SK-N-MC (cell line): ENCODE measurements at regions not wholly inside any gene's neighbourhood (a gene's known extent, or its start where the extent isn't known, plus 50 kb on each side); places are given as distances from the start of the nearest gene placed in this dataset.
"Not testable (repeated sequence)": the region's sequence is repeated elsewhere in the genome, so short reads cannot be mapped to it uniquely, and the experiment has no call there.

Source experiments
- DNase-seq: peaks from one replicate; pipeline ENCODE4 v3.0.0-alpha.2; 2011; ENCODE audit warnings: low read depth, low spot score
- H3K27ac ChIP-seq: fragments of 200-600 bp; sonication (generic); 2 replicates; pipeline ENCODE4 v1.5.1; 2016; ENCODE audit warnings: mixed run types
- H3K36me3 ChIP-seq: fragments of 200-600 bp; sonication (generic); 2 replicates; pipeline ENCODE4 v1.6.1; 2017; ENCODE audit warnings: antibody characterized with exemption, low read length, mixed read lengths; ENCODE audit not compliant: insufficient read depth
- H3K4me3 ChIP-seq: fragments of 200-600 bp; sonication (generic); 2 replicates; pipeline ENCODE4 v1.5.1; 2016
- H3K9ac ChIP-seq: fragments of 200-600 bp; sonication (generic); 2 replicates; pipeline ENCODE4 v1.8.0; 2017; ENCODE audit warnings: mixed run types, mixed read lengths; ENCODE audit not compliant: insufficient read length
- H3K9me3 ChIP-seq: fragments of 200-600 bp; sonication (generic); 2 replicates; pipeline ENCODE4 v1.6.1; 2017; ENCODE audit warnings: low read depth, mild to moderate bottlenecking, antibody characterized with exemption, low read length, moderate library complexity, mixed read lengths
- EZH2 ChIP-seq: fragments of 200-600 bp; sonication (generic); IDR thresholded peaks from one replicate; pipeline ENCODE4 v1.6.1; 2017; ENCODE audit warnings: antibody characterized with exemption
- FOXP2 ChIP-seq: optimal IDR thresholded peaks from 2 replicates; pipeline ENCODE3; 2011; ENCODE audit warnings: mild to moderate bottlenecking, moderate library complexity; ENCODE audit not compliant: insufficient read depth; ENCODE audit errors: extremely low read length, control extremely low read depth
- POLR2AphosphoS5 ChIP-seq: IDR thresholded peaks from 2 replicates; pipeline ENCODE4 v1.6.1; 2012; ENCODE audit warnings: mild to moderate bottlenecking, low read depth, low read length, borderline replicate concordance

DNA sequence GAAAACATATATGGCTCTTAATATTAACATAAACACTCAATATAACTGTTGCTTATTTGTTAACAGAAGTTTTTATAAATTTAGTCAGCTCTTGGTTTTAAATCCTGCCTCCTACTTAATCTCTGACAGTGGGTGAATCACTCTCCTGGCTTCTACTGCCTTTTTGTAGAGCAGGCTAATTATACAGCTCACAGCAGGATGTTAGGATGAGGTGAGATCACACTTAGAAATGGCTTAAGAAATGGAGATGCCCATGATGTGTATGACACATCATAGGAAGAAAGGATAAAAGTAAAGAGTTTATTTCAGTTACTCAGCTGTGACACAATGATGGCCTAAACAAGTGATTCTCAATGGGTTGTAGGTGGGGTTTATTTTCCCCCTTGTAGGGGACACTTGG, 345.6 kb downstream of the SPRY2 start:
- Histone ChIP-seq H3K4me3 (no peak overlapping the region), H3K36me3 (no peaks in the 10 kb centered on the region), H3K27ac (no peak overlapping the region), H3K9ac (no peak overlapping the region), H3K9me3 (no peaks in the 10 kb centered on the region)
- TF ChIP-seq EZH2 (no peak), POLR2AphosphoS5 (no peak), FOXP2 (no peak)
- no peak for DNase-seq

DNA sequence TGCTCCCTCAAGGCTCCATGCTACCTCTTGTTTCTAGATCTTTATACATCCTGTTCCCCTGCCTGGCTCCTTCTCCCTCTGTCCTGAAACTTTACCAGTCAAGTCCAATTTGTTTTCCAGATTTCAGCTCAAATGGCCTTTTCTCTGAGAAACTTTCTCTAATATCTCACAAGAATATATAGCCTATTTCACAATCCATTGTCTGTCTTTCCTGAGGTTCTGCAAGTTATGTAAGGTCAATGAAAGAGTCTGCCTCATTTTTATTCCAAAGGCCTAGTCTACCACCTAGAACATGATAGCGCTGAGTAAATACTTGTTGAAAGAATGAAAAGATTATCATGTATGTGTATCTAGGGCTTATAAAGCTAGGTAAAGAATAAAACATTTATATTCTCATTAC, 348.8 kb downstream of the SPRY2 start:
- Histone ChIP-seq H3K4me3 (no peak overlapping the region), H3K27ac (no peak overlapping the region), H3K9ac (no peak overlapping the region), H3K9me3 (no peaks in the 10 kb centered on the region), H3K36me3 (no peaks in the 10 kb centered on the region)
- no peak for DNase-seq
- TF ChIP-seq FOXP2, result no peak
- no peak for TF ChIP-seq EZH2

DNA sequence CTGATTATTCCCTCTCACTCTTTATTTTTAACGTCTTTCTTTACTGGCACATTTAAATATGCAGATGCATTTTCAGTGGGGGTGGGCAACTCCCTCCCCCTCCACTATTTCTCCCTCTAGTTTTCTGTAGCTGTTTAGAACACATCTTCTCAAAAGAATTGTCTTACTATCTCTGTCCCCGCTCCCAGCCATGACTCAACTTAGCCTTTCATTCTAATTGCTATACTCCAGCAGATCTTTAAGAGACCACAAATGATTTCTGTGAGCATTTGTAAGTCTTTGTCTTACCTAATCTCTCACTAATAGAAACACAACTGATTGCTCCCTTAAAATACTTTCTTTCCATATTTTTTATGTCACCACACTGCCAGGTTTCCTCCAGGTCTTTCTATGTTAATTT, 350.9 kb downstream of the SPRY2 start:
- H3K9ac ChIP-seq, result no peak overlapping the region
- no peak overlapping the region for H3K4me3 ChIP-seq
- no peaks in the 10 kb centered on the region for H3K9me3 ChIP-seq
- TF ChIP-seq POLR2AphosphoS5 (no peak), FOXP2 (no peak), EZH2 (no peak)
- DNase-seq, result no peak
- no peak overlapping the region for H3K27ac ChIP-seq
- no peaks in the 10 kb centered on the region for H3K36me3 ChIP-seq

DNA sequence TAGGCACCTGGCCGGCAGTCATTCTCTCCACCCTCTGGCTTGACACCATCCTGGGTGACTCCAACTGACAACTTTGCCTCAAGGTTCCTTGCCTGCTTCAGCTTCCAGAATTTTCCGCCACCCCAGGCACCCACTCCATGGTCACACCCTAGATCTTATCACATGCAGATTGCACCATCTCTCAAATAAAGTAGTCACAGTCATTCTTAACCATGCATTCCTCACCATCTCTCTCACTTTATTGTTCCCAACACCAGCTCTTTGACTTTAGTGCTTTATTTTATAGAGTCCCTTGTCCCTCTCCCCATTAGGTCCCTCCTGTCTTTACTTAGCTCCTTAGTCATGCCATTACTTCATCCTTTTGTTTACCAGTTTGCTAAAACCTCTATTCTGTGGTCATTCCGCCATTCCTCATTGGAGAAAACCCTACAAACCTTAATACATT, 351.7 kb downstream of the SPRY2 start:
- Histone ChIP-seq H3K9me3 (no peaks in the 10 kb centered on the region), H3K36me3 (no peaks in the 10 kb centered on the region), H3K4me3 (no peak overlapping the region), H3K9ac (no peak overlapping the region), H3K27ac (no peak overlapping the region)
- no peak for DNase-seq
- no peak for TF ChIP-seq FOXP2
- no peak for TF ChIP-seq POLR2AphosphoS5

DNA sequence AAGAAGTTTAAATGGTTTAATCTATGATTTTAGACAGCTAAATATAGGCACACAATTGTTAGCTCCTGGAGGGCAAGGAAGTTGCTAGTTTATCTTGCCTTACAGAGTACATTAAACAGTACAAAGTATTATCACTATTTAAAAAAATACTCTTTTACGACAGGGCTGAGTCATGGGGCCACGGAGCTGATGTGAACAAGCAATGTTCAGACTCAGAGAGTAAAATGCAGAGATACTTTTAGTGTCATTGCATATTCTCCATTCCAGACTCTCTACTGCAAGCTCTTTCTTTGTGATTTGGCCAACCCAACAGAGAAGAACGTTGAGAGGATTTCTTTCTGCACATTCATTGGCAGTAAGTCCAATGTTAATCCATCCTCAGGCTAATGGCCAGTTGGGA, 352.4 kb downstream of the SPRY2 start:
- no peaks in the 10 kb centered on the region for H3K36me3 ChIP-seq
- TF ChIP-seq EZH2 (no peak), POLR2AphosphoS5 (no peak)
- H3K27ac ChIP-seq, result no peak overlapping the region
- H3K9me3 ChIP-seq, result no peaks in the 10 kb centered on the region
- H3K4me3 ChIP-seq, result no peak overlapping the region
- H3K9ac ChIP-seq, result no peak overlapping the region
- no peak for DNase-seq

DNA sequence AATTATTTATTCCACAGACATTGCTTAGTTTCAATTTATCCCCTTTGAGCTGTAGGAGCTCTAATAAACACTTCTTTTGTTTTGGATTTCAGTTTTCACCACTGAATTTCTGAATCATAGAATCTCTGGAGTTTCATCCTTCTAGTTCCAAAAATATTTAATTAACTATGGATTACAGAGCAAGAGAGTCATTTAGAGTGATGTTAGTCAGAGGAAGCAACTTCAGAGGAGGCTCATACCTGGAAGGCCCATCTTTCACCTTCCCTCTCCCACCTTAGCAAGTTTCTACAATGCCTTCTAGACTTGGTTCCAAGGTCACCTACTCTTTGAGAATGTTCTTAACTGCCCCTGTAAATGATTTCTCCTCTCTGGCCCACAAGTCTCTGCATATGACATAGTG, 353.2 kb downstream of the SPRY2 start:
- Histone ChIP-seq H3K9ac (no peak overlapping the region), H3K36me3 (no peaks in the 10 kb centered on the region), H3K4me3 (no peak overlapping the region), H3K27ac (no peak overlapping the region), H3K9me3 (no peaks in the 10 kb centered on the region)
- no peak for DNase-seq
- TF ChIP-seq FOXP2 (no peak), EZH2 (no peak), POLR2AphosphoS5 (no peak)

DNA sequence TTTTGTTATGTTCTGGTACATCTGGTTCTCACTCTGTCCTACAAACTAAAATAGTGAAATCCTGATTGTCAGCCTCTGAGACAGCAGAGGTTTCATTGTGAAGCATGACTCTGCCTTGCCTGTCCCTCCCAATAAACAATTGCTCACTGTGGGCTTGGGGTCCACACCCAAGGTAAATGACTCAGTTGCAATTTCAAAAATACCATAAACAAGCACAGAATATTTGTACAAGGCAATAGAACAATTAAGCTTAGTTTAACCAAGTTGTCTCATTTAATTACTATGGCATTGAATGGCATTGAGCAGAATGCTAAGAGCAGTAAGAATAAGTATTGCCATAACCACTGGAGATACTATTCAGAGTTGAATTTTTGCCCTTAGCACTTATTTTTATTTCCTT, 353.6 kb downstream of the SPRY2 start:
- no peak for TF ChIP-seq POLR2AphosphoS5
- no peak for TF ChIP-seq FOXP2
- no peak for TF ChIP-seq EZH2
- H3K9ac ChIP-seq, result no peak overlapping the region
- H3K27ac ChIP-seq, result no peak overlapping the region
- no peak for DNase-seq
- no peaks in the 10 kb centered on the region for H3K9me3 ChIP-seq
- no peak overlapping the region for H3K4me3 ChIP-seq
- no peaks in the 10 kb centered on the region for H3K36me3 ChIP-seq

DNA sequence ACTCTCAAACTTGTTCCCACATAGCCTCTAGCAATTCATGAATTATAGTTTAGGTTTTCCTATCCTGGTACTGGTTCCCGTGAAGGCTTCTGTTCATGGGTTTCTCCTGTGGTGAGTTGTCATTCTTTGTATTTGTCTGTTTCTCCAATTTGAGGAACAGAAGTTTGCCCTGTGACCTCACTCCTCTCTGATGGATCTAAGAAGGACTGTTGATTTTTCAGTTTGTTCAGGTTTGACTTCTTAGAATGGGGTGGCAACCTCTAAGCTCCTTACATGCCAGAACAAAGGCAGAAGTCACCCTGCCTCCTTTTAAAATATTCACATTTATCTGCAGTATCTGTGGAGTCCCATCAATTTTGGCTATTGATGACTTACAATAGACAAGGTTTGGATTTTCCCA, 354.0 kb downstream of the SPRY2 start:
- Histone ChIP-seq H3K9me3 (no peaks in the 10 kb centered on the region), H3K36me3 (no peaks in the 10 kb centered on the region), H3K27ac (no peak overlapping the region), H3K9ac (no peak overlapping the region), H3K4me3 (no peak overlapping the region)
- no peak for TF ChIP-seq POLR2AphosphoS5
- no peak for TF ChIP-seq EZH2
- DNase-seq, result no peak

DNA sequence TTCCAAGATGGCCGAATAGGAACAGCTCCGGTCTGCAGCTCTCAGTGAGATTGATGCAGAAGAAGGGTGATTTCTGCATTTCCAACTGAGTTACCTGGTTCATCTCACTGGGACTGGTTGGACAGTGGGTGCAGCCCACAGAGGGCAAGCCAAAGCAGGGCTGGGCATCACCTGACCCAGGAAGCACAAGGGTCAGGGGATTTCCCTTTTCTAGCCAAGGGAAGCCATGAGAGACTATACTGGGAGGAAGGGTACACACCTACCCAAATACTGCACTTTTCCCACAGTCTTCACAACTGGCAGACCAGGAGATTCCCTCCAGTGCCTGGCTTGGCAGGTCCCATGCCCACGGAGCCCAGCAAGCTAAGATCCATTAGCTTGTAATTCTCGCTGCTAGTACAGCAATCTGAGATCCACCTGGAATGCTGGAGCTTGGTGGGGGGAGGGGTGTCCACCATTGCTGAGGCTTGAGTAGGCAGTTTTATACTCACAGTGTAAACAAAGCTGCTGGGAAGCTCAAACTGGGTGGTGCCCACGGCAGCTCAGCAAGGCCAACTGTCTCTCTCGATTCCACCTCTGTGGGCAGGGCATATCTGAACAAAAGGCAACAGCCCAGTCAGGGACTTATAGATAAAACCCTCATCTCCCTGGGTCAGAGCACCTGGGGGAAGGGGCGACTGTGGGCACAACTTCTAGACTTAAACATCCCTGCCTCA, 365.8 kb downstream of the SPRY2 start:
- H3K9me3 ChIP-seq, DNase-seq, H3K9ac ChIP-seq, H3K27ac ChIP-seq, H3K36me3 ChIP-seq, H3K4me3 ChIP-seq: not testable (repeated sequence)

DNA sequence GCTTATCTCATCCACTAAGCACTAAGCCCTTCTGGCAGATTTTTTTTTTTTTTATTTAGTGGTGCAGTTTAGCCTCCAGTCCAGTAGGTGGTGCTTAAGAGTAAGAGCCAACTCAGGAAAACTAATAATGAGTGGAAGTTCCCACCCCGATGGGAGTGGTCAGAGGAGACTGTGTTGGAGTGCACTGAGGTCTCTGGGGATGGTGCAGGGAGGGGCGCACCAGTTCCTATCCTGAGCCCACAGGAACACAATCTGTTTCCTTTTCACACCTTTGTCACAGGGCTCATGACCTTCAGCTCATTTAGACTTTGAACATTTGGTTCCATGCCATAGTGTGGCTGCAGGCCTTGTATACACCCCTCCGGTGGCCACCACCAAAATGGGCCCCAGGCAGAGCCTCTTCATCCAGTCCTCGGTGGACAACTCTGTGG, 367.4 kb downstream of the SPRY2 start:
- H3K9me3 ChIP-seq, result peaks cover 3% of the 10 kb centered on the region; the same call in 1 of the 2 replicates
- H3K27ac ChIP-seq, result no peak overlapping the region
- DNase-seq, result no peak
- H3K9ac ChIP-seq, result no peak overlapping the region
- H3K4me3 ChIP-seq, result no peak overlapping the region
- H3K36me3 ChIP-seq, result no peaks in the 10 kb centered on the region
- TF ChIP-seq FOXP2 (no peak), POLR2AphosphoS5 (no peak), EZH2 (no peak)
